ENCODE measurements at regions not wholly inside any gene's neighbourhood (a gene's known extent, or its start where the extent isn't known, plus 50 kb on each side); places are given as distances from the start of the nearest gene placed in this dataset.

GRCh38 chr13:37410316-37410715 is 188.3 kb downstream of the POSTN start:
- no peak for DNase-seq (ENCODE audit: low read depth, low spot score)

DNA sequence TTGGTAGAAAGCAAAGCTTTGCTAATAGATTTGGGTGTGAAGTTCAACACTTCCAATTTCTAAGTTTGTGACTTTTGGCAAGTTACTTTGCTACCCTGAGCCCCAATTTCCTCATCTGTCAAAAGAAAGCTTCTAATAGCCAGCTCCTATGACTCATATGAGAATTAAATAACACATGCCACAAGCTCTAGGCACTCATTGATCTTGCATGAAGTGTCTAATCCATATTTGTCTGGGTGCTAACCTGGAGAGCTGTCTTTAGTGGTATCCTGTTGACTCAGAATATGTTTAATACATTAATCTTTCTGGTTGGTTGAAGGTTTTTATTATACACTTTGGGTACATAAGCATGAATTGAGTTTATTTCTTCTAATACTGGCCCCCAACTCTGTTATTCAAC is 188.8 kb downstream of the POSTN start:
- no peak for DNase-seq (ENCODE audit: low read depth, low spot score)

- DNase-seq (ENCODE audit: low read depth, low spot score): no peak
Observed at GRCh38 chr13:37407156-37407555, 191.4 kb downstream of the POSTN start.

GRCh38 chr13:37406031-37406430 is 192.5 kb downstream of the POSTN start:
- no peak for DNase-seq (ENCODE audit: low read depth, low spot score)

DNA sequence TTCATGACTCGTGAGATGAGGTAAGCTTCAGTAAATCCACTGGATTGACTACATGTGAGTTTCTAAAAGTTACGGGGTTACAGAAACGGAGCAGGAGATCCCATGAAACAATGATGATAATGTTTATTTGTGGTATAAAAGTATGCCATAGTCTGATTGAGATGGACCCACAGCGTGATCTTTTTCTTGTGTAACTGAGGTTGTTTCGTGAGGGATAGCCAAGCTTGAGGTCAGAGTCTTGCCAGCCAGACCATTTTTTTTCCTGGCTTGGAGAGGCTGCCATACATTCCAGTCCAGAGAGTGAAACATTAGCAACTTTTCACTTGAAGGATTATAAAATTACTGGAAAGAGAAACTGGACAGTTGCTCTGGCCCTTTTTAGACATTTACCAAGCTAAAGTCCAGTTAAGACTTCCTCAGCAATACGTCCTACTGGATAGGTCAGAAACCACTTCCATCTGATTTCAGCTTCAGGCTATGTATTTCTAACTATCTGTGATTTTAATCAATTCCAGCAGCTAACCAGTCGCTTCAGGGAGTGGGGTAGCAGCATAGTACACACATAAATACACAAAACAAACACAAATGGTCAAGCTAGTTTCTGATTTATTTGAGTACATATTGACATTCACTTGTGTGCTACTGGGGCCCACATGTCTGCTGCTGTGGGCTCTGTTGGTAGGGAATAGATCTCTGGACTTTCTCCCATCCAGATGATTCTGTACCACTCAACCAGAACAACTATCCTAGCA is 194.6 kb downstream of the POSTN start:
- DNase-seq (ENCODE audit: low read depth, low spot score): no peak

GRCh38 chr13:37401721-37402120 is 196.8 kb downstream of the POSTN start:
- DNase-seq (ENCODE audit: low read depth, low spot score): no peak

- no peak for DNase-seq (ENCODE audit: low read depth, low spot score)
Observed at GRCh38 chr13:37397535-37397934, 201.0 kb downstream of the POSTN start.

GRCh38 chr13:37395544-37395943 is 203.0 kb downstream of the POSTN start:
- no peak for DNase-seq (ENCODE audit: low read depth, low spot score)

DNA sequence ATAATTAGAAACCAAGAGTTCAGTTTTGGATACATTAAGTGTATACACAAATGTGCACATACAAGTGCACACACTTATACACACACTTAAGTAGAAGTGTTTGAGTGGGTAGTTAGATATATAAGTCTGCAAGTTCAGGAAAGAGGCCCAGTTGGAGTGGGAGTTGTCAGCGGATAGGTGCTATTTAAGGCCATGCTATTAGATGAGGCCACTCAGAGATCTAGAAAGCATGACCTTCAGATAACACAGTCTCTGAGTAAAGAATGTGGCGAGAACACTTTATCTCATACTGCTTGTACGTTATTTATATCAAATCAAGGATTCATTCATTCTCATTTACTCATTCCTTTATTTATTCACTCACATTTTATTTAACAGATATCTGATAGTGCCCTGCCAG is 206.2 kb downstream of the POSTN start:
- no peak for DNase-seq (ENCODE audit: low read depth, low spot score)

DNA sequence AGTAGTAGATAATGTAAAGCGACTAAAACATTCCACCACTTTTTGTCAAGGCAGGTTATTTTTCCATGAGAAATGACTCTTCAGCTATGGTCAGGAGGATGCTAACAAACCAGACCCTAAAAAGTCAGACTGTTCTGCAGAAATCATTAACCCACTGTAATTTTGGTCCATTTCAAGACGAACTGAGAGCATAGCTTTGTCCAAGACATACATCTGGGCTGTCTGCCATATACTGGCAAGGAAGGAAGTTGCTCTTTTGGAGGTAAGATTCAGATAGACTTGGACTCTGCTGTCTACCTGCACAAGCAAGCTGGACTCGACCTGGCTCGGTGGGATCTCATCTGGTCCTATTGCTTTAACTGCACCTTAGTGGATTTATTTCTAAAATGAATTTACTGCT is 207.8 kb downstream of the POSTN start:
- no peak for DNase-seq (ENCODE audit: low read depth, low spot score)

DNA sequence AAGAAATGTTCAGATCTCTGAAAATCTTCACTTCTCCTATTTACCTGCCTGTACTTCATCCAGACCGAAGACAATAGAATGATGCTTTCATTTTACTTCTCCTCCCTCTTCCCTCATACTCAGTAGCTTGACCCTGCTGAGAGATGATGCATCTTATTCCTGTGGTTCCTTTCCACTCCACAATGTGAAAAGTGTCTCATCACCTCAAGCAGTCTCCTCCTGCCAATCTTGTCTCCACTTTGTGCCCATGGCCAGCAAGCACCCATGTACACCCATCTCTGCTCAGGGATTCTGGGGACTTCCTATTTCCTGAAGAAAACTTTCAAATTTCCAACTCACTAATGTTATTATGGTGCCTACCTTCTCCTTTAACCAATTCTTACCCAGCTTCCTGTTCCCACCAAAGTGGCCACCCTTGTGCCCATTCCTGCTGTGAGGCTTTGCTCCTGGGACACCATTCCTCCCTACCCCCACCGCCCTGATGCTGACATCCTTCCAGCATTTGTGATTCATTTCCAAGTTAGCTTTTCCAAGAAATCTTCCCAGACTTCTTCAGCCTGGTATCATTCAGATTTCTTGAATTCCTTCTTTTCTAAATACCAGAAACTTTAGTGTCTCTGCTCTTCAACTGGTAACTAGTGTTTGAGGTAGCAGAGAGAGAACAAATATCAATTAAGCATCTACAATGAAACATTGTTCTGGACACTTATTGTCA is 212.5 kb downstream of the POSTN start:
- no peak for DNase-seq (ENCODE audit: low read depth, low spot score)

DNA sequence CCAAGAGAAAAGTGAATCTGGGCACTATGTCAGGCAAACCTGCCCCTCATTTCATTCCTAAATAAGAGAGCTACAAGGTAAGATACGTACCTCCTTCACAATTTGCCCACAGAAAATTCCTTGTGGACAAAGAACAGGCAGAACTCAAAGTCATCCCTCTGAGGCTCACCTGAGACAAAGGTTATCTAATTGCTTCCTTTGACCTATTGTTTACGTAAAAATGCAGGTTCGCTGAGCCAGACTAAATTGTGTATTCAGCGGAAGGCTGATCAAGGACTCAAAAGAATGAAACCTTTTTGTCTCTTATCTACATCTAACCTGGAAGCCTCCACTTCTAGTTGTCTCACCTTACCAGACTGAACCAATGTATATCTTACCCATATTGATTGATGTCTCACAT is 213.3 kb downstream of the POSTN start:
- DNase-seq (ENCODE audit: low read depth, low spot score): no peak

- DNase-seq (ENCODE audit: low read depth, low spot score): no peak
Observed at GRCh38 chr13:37383856-37384370, 214.7 kb downstream of the POSTN start.

DNA sequence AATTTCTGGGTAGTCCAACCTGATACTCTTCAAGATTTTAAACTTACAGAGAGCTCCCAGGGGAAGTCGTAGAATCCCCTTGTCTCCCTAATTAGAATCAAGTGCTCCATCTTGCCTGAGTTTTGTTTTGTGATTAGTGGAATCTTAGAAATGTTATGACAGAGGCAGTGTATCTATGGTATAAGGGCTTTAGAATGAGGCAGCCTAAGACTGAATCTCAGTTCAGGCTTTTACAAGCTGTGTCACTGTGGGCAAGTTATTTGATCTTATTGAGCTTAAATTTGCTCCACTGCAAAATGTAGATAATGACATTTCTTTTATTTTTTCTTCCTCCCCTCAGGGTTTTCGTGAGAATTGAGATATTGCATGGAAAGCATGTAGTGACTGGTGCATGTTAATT is 215.5 kb downstream of the POSTN start:
- DNase-seq (ENCODE audit: low read depth, low spot score): no peak

GRCh38 chr13:37382146-37382545 is 216.4 kb downstream of the POSTN start:
- DNase-seq (ENCODE audit: low read depth, low spot score): no peak

DNA sequence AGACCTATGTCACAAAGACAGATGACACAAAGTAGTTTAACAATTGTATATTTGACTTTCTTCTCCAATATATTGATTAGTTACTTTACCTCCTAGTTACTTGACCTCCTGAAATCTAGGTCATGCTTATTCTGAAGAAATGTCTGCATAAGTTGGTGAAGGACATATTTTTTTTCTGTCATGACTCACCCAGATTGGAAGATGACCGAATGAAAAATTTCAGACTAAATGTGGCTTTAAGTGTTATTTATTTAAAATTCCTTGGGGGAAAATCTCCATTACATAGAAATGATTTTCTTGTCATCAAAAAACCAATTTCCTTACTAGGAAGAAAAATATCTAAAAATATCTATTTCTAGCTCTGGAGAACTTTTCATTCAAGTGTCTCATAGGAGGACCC is 217.1 kb downstream of the POSTN start:
- DNase-seq (ENCODE audit: low read depth, low spot score): no peak

GRCh38 chr13:37379841-37380240 is 218.7 kb downstream of the POSTN start:
- DNase-seq (ENCODE audit: low read depth, low spot score): no peak

DNA sequence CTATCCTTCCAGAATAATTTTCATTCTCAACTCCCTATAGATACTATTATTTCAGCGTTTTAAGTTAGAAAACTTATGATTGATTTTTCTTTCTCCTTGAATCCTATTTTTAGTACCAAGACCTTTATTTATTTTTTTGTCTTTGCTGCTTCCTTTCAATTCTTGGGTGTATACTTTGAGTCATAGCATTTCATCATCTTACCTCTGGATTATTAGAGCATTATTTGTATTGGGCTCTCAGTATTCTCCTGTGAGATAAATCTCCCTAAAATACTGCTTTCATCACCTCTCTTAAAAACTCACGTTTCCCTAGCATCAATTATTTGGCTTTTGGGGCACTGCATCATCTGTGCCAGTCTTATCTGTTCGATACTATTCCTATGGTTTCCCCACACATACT is 222.8 kb downstream of the POSTN start:
- no peak for DNase-seq (ENCODE audit: low read depth, low spot score)

DNA sequence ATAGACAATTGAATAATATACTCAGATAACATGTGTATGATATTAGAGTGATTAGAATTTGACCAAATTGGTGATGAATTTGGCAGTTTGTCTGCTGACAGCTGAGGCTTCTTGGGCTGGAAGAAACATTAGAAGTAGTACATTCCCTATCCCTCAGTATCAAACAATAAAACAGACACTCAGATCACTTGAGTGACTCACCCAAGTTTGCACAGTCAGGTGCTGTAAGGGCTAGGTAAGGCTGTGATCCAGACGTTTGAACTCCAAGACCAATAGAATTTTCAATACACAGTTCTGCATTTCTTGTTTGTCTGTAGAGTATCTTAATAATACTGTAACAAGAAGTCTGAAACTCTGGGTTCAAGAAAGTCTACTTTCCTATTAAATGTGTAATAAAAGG is 223.5 kb downstream of the POSTN start:
- DNase-seq (ENCODE audit: low read depth, low spot score): no peak

GRCh38 chr13:37369616-37370015 is 229.0 kb downstream of the POSTN start:
- DNase-seq (ENCODE audit: low read depth, low spot score): no peak

DNA sequence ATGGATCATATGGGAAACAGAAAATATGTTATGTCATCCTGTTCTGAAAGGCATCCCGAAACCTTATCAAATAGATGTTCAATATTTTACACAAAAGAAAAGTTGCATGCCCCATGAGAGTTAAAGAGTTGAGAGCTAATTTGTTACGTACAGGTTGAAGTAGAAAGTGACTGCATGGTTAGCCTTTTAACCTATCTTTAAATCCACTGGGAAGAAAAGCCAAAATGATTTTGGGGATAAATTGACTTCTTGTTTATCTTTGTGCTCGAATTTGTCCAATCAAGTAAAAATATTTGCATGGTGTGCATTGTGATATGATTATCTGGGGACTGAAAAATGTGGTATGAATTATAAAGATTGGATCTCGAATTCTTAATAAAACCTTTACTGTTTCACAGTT is 230.1 kb downstream of the POSTN start:
- DNase-seq (ENCODE audit: low read depth, low spot score): no peak

- DNase-seq (ENCODE audit: low read depth, low spot score): no peak
Observed at GRCh38 chr13:37366044-37366770, 232.4 kb downstream of the POSTN start.
